ENCODE measurements at regions not wholly inside any gene's neighbourhood (a gene's known extent, or its start where the extent isn't known, plus 50 kb on each side); places are given as distances from the start of the nearest gene placed in this dataset.

DNA sequence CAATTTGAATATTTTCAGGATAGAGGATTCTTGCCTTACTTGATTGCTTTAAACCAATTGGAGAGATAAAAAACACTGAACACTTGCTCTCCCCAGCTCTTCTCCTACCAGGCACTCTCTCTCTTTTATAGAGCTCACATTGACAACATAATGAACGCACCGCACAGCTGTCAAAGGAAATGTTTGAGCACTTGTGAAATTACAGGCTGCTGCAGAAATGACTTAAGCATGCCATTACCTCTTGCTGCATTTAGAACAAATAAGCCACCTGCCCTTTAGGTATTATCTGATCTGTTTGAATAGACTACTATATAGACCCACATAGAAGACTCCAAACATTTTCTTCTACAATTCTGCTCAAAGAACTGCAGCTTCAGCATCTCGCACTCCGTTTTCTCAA is 227.7 kb downstream of the C4orf33 start:
- DNase-seq (ENCODE audit: low read depth in 2 of 2): no peak
- Histone ChIP-seq H4K20me1 (ENCODE audit: control insufficient read depth, extremely low read depth, insufficient read depth, low read length) (no peaks in the 10 kb centered on the region), H3K36me3 (ENCODE audit: control insufficient read depth, insufficient read depth, low read length) (no peaks in the 10 kb centered on the region), H2AFZ (ENCODE audit: low read length) (no peak overlapping the region), H3K27me3 (ENCODE audit: control insufficient read depth, insufficient read depth, low read length) (no peaks in the 10 kb centered on the region), H3K9me3 (ENCODE audit: control insufficient read depth, insufficient read depth, low read depth, low read length) (no peaks in the 10 kb centered on the region), H3K4me3 (replicated peaks in 1 of 4; ENCODE audit: control extremely low read depth in 1 of 4, insufficient read depth in 1 of 4, low read depth in 3 of 4, low read length in 4 of 4) (no peak overlapping the region), H3K4me1 (ENCODE audit: control insufficient read depth, extremely low read depth, insufficient read depth, low read length) (no peaks in the 10 kb centered on the region), H3K79me2 (ENCODE audit: control insufficient read depth, insufficient read depth, low read length) (no peaks in the 10 kb centered on the region), H3K4me2 (ENCODE audit: extremely low read depth, insufficient read depth, low read length) (no peak overlapping the region), H3K27ac (ENCODE audit: insufficient read depth, low read length) (no peak overlapping the region), H3K9ac (ENCODE audit: insufficient read depth, low read length) (no peak overlapping the region)
- no peak for TF ChIP-seq EZH2 (IDR thresholded peaks at IDR 0.05; ENCODE audit: low read length, missing control alignments)
- TF ChIP-seq, protein P1, sequence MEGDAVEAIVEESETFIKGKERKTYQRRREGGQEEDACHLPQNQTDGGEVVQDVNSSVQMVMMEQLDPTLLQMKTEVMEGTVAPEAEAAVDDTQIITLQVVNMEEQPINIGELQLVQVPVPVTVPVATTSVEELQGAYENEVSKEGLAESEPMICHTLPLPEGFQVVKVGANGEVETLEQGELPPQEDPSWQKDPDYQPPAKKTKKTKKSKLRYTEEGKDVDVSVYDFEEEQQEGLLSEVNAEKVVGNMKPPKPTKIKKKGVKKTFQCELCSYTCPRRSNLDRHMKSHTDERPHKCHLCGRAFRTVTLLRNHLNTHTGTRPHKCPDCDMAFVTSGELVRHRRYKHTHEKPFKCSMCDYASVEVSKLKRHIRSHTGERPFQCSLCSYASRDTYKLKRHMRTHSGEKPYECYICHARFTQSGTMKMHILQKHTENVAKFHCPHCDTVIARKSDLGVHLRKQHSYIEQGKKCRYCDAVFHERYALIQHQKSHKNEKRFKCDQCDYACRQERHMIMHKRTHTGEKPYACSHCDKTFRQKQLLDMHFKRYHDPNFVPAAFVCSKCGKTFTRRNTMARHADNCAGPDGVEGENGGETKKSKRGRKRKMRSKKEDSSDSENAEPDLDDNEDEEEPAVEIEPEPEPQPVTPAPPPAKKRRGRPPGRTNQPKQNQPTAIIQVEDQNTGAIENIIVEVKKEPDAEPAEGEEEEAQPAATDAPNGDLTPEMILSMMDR (conservative IDR thresholded peaks at IDR 0.05 in 1 of 2, IDR thresholded peaks at IDR 0.05 in 1 of 2; ENCODE audit: low read depth in 1 of 2, low read length in 2 of 2): no peak

DNA sequence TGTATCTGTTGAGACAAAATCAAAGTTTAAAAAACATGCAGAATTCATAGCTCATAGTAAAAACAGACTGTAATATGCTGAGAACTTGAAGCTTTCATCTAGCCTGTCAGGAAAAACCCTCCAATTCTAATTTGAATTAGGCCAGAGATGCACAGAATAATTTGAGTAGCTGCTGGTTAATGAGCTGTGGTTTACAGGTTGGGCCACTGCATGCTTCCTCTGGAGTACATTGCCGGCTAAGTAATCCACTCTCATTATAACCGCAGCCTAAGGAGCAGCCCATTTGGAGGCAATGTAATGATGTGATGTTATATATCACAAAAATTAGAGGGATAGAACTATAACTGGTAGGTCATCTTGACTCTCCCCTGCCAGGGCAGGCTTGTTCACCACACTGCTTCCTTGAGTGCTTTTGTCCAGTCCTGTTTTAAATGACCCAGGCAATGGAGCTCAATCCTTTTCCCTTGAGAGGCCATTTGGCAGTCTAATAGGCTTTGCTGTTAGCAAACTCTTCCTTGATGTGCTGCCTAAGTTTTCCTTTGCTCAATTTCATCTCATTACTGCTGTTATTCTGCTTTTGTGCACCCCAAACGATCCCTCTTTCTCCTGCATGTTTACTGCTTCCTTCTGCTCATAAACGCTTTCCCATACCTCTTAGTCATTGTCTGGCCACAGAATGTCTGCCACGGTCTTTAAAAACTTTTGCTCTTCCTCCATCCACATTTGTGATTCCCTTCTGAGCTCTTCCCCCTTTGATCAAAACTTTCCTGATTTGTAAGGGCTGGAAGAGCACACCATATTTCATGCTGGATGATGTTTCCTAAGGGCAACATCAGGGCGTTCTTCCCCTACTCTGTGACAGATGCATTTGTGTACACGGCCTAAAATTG is 230.9 kb downstream of the C4orf33 start:
- Histone ChIP-seq H3K79me2 (ENCODE audit: control insufficient read depth, insufficient read depth, low read length) (no peaks in the 10 kb centered on the region), H3K4me1 (ENCODE audit: control insufficient read depth, extremely low read depth, insufficient read depth, low read length) (no peaks in the 10 kb centered on the region), H3K27me3 (ENCODE audit: control insufficient read depth, insufficient read depth, low read length) (no peaks in the 10 kb centered on the region), H3K9me3 (ENCODE audit: control insufficient read depth, insufficient read depth, low read depth, low read length) (no peaks in the 10 kb centered on the region), H3K36me3 (ENCODE audit: control insufficient read depth, insufficient read depth, low read length) (no peaks in the 10 kb centered on the region), H3K4me2 (ENCODE audit: extremely low read depth, insufficient read depth, low read length) (no peak overlapping the region), H2AFZ (ENCODE audit: low read length) (no peak overlapping the region), H3K27ac (ENCODE audit: insufficient read depth, low read length) (no peak overlapping the region), H3K9ac (ENCODE audit: insufficient read depth, low read length) (no peak overlapping the region), H4K20me1 (ENCODE audit: control insufficient read depth, extremely low read depth, insufficient read depth, low read length) (no peaks in the 10 kb centered on the region), H3K4me3 (replicated peaks in 1 of 4; ENCODE audit: control extremely low read depth in 1 of 4, insufficient read depth in 1 of 4, low read depth in 3 of 4, low read length in 4 of 4) (no peak overlapping the region)
- DNase-seq (ENCODE audit: low read depth in 2 of 2): no peak
- TF ChIP-seq EZH2 (IDR thresholded peaks at IDR 0.05; ENCODE audit: low read length, missing control alignments): no peak
- TF ChIP-seq, protein P1 (conservative IDR thresholded peaks at IDR 0.05 in 1 of 2, IDR thresholded peaks at IDR 0.05 in 1 of 2; ENCODE audit: low read depth in 1 of 2, low read length in 2 of 2): no peak

DNA sequence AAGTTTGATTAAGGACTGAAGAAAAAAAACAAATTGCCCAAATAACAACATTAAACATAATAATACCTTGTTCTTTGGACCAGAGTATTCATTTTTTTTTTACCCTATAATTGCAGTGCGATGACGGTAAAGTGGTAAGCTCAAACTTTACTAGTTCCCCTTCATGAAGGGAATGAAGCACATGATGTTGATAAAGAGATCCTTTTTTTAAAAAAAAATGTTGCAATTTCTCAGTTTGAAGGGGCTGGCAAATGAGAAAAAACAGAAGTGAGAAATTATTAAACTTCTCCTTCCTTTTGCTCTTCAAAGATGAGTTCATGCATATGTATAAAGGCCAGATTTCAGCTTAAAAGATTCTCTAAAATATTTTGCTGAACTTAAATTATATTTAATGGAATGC is 231.7 kb downstream of the C4orf33 start:
- H3K9me3 ChIP-seq (ENCODE audit: control insufficient read depth, insufficient read depth, low read depth, low read length): no peaks in the 10 kb centered on the region
- H3K4me3 ChIP-seq (replicated peaks in 1 of 4; ENCODE audit: control extremely low read depth in 1 of 4, insufficient read depth in 1 of 4, low read depth in 3 of 4, low read length in 4 of 4): no peak overlapping the region
- no peak for DNase-seq (ENCODE audit: low read depth in 2 of 2)
- no peaks in the 10 kb centered on the region for H3K4me1 ChIP-seq (ENCODE audit: control insufficient read depth, extremely low read depth, insufficient read depth, low read length)
- H3K36me3 ChIP-seq (ENCODE audit: control insufficient read depth, insufficient read depth, low read length): no peaks in the 10 kb centered on the region
- no peaks in the 10 kb centered on the region for H3K79me2 ChIP-seq (ENCODE audit: control insufficient read depth, insufficient read depth, low read length)
- no peak overlapping the region for H3K4me2 ChIP-seq (ENCODE audit: extremely low read depth, insufficient read depth, low read length)
- H2AFZ ChIP-seq (ENCODE audit: low read length): no peak overlapping the region
- H3K9ac ChIP-seq (ENCODE audit: insufficient read depth, low read length): no peak overlapping the region
- H3K27ac ChIP-seq (ENCODE audit: insufficient read depth, low read length): no peak overlapping the region
- H4K20me1 ChIP-seq (ENCODE audit: control insufficient read depth, extremely low read depth, insufficient read depth, low read length): no peaks in the 10 kb centered on the region
- no peak for TF ChIP-seq EZH2 (IDR thresholded peaks at IDR 0.05; ENCODE audit: low read length, missing control alignments)
- TF ChIP-seq, protein P1 (conservative IDR thresholded peaks at IDR 0.05 in 1 of 2, IDR thresholded peaks at IDR 0.05 in 1 of 2; ENCODE audit: low read depth in 1 of 2, low read length in 2 of 2): no peak
- H3K27me3 ChIP-seq (ENCODE audit: control insufficient read depth, insufficient read depth, low read length): no peaks in the 10 kb centered on the region

Data from fibroblast of lung (primary cell).